ENCODE measurements at regions not wholly inside any gene's neighbourhood (a gene's known extent, or its start where the extent isn't known, plus 50 kb on each side); places are given as distances from the start of the nearest gene placed in this dataset.

- no peak for DNase-seq
Observed at GRCh38 chr1:90494748-90495282, 222.3 kb downstream of the BARHL2 start.

- DNase-seq, result no peak
Observed at GRCh38 chr1:90488451-90488850, 228.7 kb downstream of the BARHL2 start.

- no peak for DNase-seq
Observed at GRCh38 chr1:90486996-90487395, 230.1 kb downstream of the BARHL2 start.

DNA sequence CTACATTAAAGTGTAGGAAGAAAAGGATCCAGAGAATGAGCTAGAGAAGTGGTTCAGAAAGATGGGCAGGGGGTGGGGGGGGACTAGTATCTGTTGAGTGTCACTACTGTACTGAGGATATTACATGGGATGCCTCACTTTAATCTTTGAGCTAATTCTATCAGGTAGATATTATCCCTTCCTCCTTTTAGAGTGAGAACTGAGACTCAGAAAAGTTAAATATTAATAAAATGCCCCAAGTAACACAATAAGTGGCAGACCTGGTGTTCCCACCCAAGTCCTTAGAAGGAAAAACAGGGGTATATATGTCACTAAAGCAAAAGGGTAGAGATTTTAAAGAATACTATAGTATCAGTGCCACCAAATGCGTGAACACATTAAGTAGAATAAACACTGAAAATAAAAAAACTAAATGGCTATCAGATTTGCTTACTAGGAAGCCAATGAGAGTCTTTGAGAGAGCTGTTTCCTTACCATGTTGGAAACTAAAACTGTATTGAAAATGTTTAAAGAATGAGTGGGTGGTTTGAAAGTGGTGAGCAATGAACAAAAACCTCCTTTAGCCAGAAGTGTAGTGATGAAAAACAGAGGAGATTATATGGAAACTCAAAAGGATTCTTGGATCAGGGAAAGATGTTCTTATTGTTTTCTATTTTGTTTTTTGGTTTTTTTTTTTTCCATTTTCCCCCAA lies 230.8 kb downstream of the BARHL2 start:
- DNase-seq, result no peak

DNA sequence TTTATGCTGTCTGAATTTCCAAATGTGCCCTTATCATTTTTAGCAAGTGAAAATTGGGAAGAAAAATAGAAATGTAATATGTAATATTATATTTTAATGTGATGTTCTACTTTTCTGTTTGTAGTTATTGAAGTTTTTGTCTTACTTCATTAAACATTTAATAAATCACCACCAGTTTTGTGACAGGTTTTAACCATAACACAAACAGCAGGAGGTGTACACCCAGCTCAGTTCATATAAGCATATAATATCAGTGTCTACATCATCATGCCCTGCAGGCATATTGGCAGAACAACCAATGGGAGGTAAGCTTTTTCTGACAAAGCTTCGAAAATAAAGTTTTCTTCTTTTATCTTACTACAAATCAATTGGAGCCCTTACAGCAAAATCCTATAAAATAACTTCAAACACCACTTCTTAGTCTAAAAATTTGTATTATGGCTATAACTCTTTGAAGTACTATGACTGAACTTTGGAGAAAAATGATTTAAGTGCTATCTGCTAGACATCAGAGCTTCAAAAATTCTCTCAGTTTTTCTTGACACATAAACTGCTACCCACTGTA lies 236.7 kb downstream of the BARHL2 start:
- no peak for DNase-seq

DNA sequence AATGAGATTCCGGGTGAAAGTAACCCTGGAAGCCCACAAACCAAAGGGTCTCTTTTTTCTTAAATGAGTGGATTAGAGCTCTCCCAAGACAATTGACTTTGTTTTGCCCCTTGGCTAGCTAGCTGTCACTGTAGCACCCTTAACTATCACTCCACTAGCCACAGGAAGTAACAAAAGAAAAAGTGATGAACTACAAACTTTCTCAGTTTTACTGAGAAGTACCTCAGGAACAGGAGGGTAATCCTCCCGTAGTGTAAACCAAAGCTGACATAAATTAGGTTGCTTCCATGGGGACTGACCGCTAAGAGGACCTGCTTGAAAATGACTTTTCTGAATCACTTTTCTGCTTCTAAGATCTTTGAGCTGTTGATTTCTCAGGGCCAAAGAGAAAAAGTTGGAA lies 240.1 kb downstream of the BARHL2 start:
- DNase-seq, result no peak

GRCh38 chr1:90476411-90476810 lies 240.7 kb downstream of the BARHL2 start:
- no peak for DNase-seq

DNA sequence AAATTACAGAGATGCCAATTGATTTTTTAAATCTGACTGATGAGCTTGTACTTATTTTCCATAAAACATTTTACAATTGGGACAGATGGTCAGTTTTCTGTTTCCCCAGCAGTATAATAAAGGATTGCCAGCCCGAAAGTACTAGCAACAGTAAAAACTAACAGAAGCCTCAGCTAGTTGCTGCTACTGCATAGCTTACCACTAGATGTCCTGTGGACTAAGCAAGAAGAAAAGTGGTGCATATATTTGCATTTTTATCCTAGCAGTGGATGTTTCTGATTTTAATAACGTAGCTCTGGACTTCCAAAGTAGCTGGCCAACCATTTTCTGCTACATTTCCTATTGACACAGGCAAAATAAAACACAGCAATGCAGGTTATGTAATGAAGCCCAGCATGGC lies 241.5 kb downstream of the BARHL2 start:
- no peak for DNase-seq

DNA sequence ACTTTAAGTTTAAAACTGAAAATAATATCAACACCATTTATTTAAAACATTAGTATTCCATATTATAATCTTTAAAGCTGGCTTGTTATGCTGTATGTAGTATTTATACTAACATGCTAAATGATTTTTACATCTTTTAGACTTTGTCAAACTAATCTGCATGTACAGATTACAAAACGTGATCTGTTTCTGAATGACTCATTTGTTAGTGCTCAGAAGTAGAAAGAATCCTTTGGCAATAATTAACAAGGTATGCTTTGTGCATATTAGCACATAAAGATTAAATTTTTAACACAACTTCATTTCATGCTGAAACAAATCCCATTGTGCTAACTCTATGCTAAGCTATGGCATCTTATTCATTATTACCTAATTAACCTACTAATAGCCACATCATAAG lies 242.4 kb downstream of the BARHL2 start:
- no peak for DNase-seq

DNA sequence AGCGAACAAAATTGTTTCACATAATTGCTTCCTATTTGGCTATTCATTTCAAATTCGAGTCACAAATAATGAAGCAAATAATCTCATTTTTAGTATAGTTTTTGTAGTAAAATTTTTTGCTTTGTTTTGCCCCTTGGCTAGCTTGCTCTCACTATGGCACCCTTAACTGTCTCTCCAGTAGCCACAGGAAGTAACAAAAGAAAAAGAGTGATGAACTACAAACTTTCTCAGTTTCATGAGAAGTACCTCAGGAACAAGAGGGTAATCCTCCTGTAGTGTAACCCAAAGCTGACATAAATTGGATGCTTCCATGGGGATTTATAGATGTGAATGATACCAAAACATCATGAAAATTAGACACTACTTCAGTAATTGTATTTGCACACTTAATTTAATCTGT lies 242.9 kb downstream of the BARHL2 start:
- DNase-seq, result no peak

- DNase-seq, result no peak
Observed at GRCh38 chr1:90472775-90473174, 244.3 kb downstream of the BARHL2 start.

DNA sequence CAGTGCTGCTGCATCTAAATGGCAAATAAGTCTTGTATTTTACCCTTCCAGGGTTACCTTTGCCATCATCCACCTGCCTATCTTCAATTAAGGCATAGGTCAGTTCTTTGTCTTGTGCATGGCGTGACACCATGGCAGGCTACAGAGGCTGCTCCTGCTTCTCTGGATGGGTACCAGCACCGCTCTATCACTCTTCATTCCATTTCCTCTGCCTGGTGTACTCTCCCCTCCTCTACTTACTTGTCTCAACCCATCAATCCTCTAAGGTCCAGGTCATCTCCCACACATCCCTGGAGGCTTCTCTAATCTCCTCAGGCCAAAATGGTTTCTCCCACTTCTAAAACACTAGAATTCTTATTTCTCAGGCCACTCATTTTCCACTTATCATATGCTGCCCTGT lies 257.5 kb downstream of the BARHL2 start:
- DNase-seq, result no peak

DNA sequence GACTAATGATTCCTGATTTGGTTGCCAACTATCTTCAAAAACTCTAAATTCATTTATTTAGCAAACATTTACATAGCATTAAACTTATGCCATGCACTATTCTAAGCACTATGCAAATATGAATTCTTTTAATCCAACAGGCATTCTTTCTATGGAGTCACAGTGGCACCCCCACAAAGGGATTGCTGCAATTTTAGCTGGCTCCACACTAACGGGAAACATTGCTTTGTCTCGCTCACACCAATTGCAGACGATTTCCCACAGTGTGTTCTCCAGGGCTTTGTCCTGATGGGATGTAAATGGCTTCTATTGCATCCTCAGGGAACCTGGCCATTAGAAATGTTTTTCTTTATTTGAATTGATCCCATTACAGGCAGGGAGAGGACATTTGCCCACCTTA lies 259.1 kb downstream of the BARHL2 start:
- no peak for DNase-seq

- no peak for DNase-seq
Observed at GRCh38 chr1:90452491-90452890, 264.6 kb downstream of the BARHL2 start.

DNA sequence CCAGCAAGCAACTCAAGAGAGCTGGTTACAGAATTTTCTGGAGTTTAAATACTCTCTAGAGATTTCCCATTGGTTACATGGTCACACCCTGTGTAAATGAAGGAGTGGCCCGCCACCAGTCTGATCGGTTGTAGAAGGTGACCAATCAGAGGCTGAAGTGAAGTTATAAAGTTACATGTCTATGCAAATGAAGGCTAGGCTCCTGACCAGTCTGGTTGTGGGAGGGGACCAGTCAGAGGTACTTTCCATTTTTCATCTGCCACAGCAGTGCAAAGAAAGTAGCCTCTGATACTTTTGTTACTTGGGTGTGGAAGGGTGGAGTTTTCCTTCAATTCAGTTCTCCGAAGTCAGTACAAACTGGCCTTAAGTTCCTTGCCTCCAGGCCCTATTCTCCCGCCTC lies 273.7 kb downstream of the BARHL2 start:
- DNase-seq, result no peak

GRCh38 chr1:90435351-90435750 lies 281.8 kb downstream of the BARHL2 start:
- DNase-seq, result no peak

DNA sequence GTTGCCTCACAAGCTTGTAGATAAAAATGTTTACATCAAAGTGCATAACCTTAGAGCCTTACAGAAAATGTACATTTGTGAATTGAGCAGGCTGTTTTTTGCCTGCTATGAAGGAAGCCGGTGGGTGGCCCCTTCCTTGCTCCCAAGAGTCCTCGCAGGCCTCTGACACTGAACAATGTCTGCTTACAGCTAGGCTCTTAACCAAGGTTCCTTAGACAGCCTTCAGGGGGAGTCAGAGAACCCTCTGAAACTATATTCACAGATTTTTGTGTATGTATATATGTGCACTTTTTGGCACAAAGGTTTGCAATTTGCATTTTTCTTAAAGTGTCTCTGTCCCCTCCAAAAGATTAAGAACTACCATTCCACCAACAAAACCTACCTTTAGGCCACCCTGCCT lies 282.6 kb downstream of the BARHL2 start:
- no peak for DNase-seq

DNA sequence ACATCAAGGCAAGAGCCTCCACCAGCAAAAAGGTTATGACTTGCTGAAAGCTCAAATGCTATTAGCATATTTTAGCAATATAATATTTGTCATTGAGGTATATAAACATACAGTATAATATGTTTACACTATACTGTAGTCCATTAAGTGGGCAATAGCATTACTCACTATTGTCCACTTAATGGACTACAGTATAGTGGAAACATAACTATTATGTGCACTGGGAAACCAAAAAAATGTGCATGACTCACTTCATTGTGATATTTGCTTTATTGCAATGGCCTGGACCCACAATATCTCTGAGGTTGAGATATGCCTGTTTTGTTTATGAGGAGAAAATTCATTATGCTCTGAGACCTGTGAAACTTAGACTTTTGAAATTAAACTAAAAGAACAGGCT lies 300.0 kb downstream of the BARHL2 start:
- DNase-seq, result no peak

DNA sequence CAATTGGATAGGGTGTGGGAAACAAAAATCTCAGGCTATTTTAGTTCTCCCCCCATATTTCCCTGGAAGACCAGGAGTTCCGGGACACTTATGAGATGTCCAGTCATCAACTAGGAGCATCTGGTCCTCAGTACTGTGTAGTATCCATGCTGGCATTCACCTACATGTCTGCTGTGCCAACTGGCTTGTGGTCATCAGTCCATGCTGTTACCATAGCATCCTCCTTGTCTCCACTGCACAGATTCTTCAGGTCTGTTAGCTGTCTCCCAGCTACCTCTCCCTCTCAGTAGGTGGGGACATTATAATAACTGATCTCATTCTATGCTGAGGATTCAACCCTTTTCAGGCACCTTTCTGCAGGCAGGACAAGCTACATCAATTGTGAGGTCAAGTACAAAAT lies 302.9 kb downstream of the BARHL2 start:
- DNase-seq, result no peak

DNA sequence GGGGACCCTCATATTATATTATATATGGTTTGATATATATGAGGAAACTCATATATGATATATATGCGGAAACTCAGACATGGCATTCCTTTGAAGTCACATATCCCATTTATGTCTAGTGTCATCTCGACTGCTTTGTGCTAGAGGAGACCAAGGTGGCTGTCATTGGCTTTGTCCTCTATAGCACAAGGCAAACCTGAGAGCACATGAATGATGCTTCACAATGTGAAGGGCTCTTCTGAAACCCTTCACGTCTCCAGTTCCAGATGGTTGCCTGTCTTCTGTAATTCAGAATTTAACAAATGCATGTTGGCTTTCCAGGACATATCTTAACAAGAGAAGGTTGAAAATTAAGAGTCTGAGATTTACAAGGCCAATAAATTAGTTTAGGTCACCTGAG lies 303.6 kb downstream of the BARHL2 start:
- DNase-seq, result no peak

DNA sequence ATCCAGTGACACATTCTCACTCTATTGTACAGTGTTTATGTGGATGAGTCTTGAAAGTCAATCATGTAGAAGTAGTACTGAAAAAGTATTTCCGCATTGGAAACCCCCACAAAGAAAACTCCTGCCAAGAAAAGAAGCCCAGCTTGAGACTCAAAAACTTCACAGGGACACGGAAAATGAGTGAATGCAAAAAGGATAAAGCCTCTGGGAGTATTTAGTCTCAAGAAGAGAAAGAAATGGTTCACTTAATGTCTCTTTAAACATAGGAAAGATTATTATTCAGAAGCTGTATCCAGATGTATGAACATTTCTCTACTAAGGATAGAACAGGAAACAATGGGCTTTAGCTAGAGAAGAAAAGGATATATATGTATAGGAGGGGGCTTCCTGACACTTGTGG lies 304.5 kb downstream of the BARHL2 start:
- DNase-seq, result no peak

- no peak for DNase-seq
Observed at GRCh38 chr1:90411185-90411584, 305.9 kb downstream of the BARHL2 start.

- no peak for DNase-seq
Observed at GRCh38 chr1:90407737-90408136, 309.4 kb downstream of the BARHL2 start.

DNA sequence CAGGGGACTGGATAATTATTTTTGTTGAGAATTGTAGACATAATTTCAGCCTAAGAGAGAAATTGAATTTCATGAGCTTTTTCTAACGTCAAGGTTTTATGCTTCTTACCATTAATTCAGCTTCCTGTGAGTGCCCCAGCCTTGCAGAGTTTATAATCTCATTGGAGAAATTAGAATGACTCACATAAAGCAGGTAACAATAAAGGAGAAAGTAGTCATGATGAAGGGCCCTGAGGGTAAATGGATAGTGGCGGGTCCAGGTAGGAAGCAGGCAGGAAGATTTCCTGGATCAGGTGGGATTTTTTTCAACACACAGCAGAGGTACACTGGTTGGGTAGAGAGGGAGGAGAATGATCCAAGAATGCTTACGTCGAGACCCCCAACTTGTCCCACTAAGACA lies 311.4 kb downstream of the BARHL2 start:
- DNase-seq, result no peak
